ENCODE measurements at regions not wholly inside any gene's neighbourhood (a gene's known extent, or its start where the extent isn't known, plus 50 kb on each side); places are given as distances from the start of the nearest gene placed in this dataset.

GRCh38 chr16:35234679-35235078 is 1775.3 kb downstream of the TP53TG3F start:
- no peaks in the 10 kb centered on the region for H4K20me1 ChIP-seq (ENCODE audit: control insufficient read depth, extremely low read depth, insufficient read depth, low read length)
- no peaks in the 10 kb centered on the region for H3K9me1 ChIP-seq (ENCODE audit: control insufficient read depth, extremely low read depth, insufficient read depth, low read length)
- no peak overlapping the region for H3K9ac ChIP-seq (ENCODE audit: control insufficient read depth, extremely low read depth, insufficient read depth, low read length)
- no peak overlapping the region for H3K27ac ChIP-seq (ENCODE audit: control insufficient read depth, insufficient read depth, low read length)
- H2AFZ ChIP-seq (ENCODE audit: control insufficient read depth, low read length) = no peak overlapping the region
- no peaks in the 10 kb centered on the region for H3K9me3 ChIP-seq (ENCODE audit: control insufficient read depth, low read depth, low read length)
- no peaks in the 10 kb centered on the region for H3K36me3 ChIP-seq (ENCODE audit: control insufficient read depth in 2 of 2, extremely low read depth in 1 of 2, insufficient read depth in 2 of 2, low read length in 2 of 2)
- H3K4me1 ChIP-seq (ENCODE audit: control insufficient read depth, extremely low read depth, insufficient read depth, low read length) = no peaks in the 10 kb centered on the region
- no peak overlapping the region for H3K4me2 ChIP-seq (ENCODE audit: control insufficient read depth, extremely low read depth, insufficient read depth, low read depth, low read length)
- no peak for DNase-seq (ENCODE audit: low read depth, low spot score)
- FAIRE-seq = no peak
- no peaks in the 10 kb centered on the region for H3K27me3 ChIP-seq (ENCODE audit: control insufficient read depth, extremely low read depth, insufficient read depth, low read length)
- dilution Hi-C loops (cut with MboI; ENCODE audit: extremely low pct_ligation_motif_present, low sequenced_read_pairs) = no loop called here
- no peak overlapping the region for H3K4me3 ChIP-seq (ENCODE audit: control insufficient read depth in 2 of 3, extremely low read depth in 1 of 3, insufficient read depth in 2 of 3, low read depth in 1 of 3, low read length in 3 of 3)
- no peaks in the 10 kb centered on the region for H3K79me2 ChIP-seq (ENCODE audit: control insufficient read depth, insufficient read depth, low read length)
- TF ChIP-seq CTCF (optimal IDR thresholded peaks at IDR 0.05 in 1 of 3, IDR thresholded peaks at IDR 0.05 in 1 of 3, conservative IDR thresholded peaks at IDR 0.05 in 1 of 3; ENCODE audit: extremely low read depth in 1 of 3, insufficient read depth in 2 of 3, low read length in 3 of 3) (no peak), EZH2 (IDR thresholded peaks at IDR 0.05; ENCODE audit: low read length) (no peak)

- no peak for FAIRE-seq
- Histone ChIP-seq H3K79me2 (ENCODE audit: control insufficient read depth, insufficient read depth, low read length) (no peaks in the 10 kb centered on the region), H3K9ac (ENCODE audit: control insufficient read depth, extremely low read depth, insufficient read depth, low read length) (no peak overlapping the region), H3K4me1 (ENCODE audit: control insufficient read depth, extremely low read depth, insufficient read depth, low read length) (no peaks in the 10 kb centered on the region), H3K27ac (ENCODE audit: control insufficient read depth, insufficient read depth, low read length) (no peak overlapping the region), H3K4me3 (ENCODE audit: control insufficient read depth in 2 of 3, extremely low read depth in 1 of 3, insufficient read depth in 2 of 3, low read depth in 1 of 3, low read length in 3 of 3) (no peak overlapping the region), H3K36me3 (ENCODE audit: control insufficient read depth in 2 of 2, extremely low read depth in 1 of 2, insufficient read depth in 2 of 2, low read length in 2 of 2) (no peaks in the 10 kb centered on the region), H4K20me1 (ENCODE audit: control insufficient read depth, extremely low read depth, insufficient read depth, low read length) (no peaks in the 10 kb centered on the region), H2AFZ (ENCODE audit: control insufficient read depth, low read length) (no peak overlapping the region), H3K4me2 (ENCODE audit: control insufficient read depth, extremely low read depth, insufficient read depth, low read depth, low read length) (no peak overlapping the region), H3K9me1 (ENCODE audit: control insufficient read depth, extremely low read depth, insufficient read depth, low read length) (no peaks in the 10 kb centered on the region), H3K9me3 (ENCODE audit: control insufficient read depth, low read depth, low read length) (no peaks in the 10 kb centered on the region), H3K27me3 (ENCODE audit: control insufficient read depth, extremely low read depth, insufficient read depth, low read length) (no peaks in the 10 kb centered on the region)
- TF ChIP-seq EZH2 (IDR thresholded peaks at IDR 0.05; ENCODE audit: low read length) (no peak), CTCF (optimal IDR thresholded peaks at IDR 0.05 in 1 of 3, IDR thresholded peaks at IDR 0.05 in 1 of 3, conservative IDR thresholded peaks at IDR 0.05 in 1 of 3; ENCODE audit: extremely low read depth in 1 of 3, insufficient read depth in 2 of 3, low read length in 3 of 3) (peak; percentile 16 to 44 (median 22))
- no peak for DNase-seq (ENCODE audit: low read depth, low spot score)
- dilution Hi-C loops (cut with MboI; ENCODE audit: extremely low pct_ligation_motif_present, low sequenced_read_pairs) = no loop called here
Measured at GRCh38 chr16:35239561-35239960, 1780.1 kb downstream of the TP53TG3F start.

Data from keratinocyte (primary cell).